K562 (cell line): ENCODE measurements at regions not wholly inside any gene's neighbourhood (a gene's known extent, or its start where the extent isn't known, plus 50 kb on each side); places are given as distances from the start of the nearest gene placed in this dataset.

Experiments
- ATAC-seq: fragments of 200-7000 bp; cut with Tn5 transposase; 3 replicates; pipeline ENCODE4 v1.9.1; 2020; ENCODE audit warnings: moderate library complexity
- BruUV-seq: library from RNA; stranded (reverse); fragments of 400-500 nt; replicated peaks from 2 replicates; lab custom pipeline; 2021; lab: Mats Ljungman, UMichigan
- CTCF ChIA-PET: fragments of 300-600 bp; formaldehyde crosslinking; extraction: SDS; loops from one replicate; lab custom pipeline; 2021; ENCODE audit warnings: low intra/inter-chr PET ratio; lab: Yijun Ruan, JAX
- POLR2A ChIA-PET: fragments of 300-600, 350-650 bp; sonication (Branson Sonifier 250); formaldehyde crosslinking; extraction: SDS; loops from one replicate; lab custom pipeline; 2021; ENCODE audit warnings: antibody characterized with exemption, inconsistent platforms; lab: Yijun Ruan, JAX
- DNase-seq, 4 experiments: peaks; one replicate each; pipeline versions ENCODE4 v3.0.0 to v3.0.0-alpha.2; 2011 to 2018; ENCODE audit warnings: low spot score in 3 of 4, mixed read lengths in 3 of 4; ENCODE audit errors: extremely low read depth in 1 of 4
- FAIRE-seq: peaks from 2 replicates; lab custom pipeline; 2011; peaks lifted over from hg19 to GRCh38; lab: Jason Lieb, UNC
- H2AFZ ChIP-seq: 2 replicates; pipeline ENCODE4 v1.6.0; 2011; ENCODE audit warnings: low read depth, low read length, control low read depth, inconsistent platforms
- H3K27ac ChIP-seq: fragments of 200-600 bp; 3 replicates; pipeline ENCODE4 v1.8.0; 2011; ENCODE audit warnings: low read depth, mild to moderate bottlenecking, control low read depth, inconsistent platforms, low read length, moderate library complexity, mixed read lengths; ENCODE audit errors: extremely low read depth
- H3K27me3 ChIP-seq, 2 experiments: fragments of 300-600 bp in 1 of 2; 2 replicates in 1 of 2; 3 replicates in 1 of 2; pipeline versions ENCODE4 v1.6.0 to v1.8.0; 2011; ENCODE audit warnings: inconsistent platforms in 2 of 2, low read length in 2 of 2, mild to moderate bottlenecking in 1 of 2, mixed read lengths in 1 of 2, moderate library complexity in 1 of 2; ENCODE audit not compliant: control insufficient read depth in 2 of 2, insufficient read depth in 2 of 2
- H3K36me3 ChIP-seq: fragments of 300-600 bp; 3 replicates; pipeline ENCODE4 v1.8.0; 2011; ENCODE audit warnings: mild to moderate bottlenecking, low read length, inconsistent platforms; ENCODE audit not compliant: control insufficient read depth, insufficient read depth
- H3K4me1 ChIP-seq, 2 experiments: fragments of 200-600 bp in 1 of 2; replicated peaks in 1 of 2; 2 replicates in 1 of 2; 3 replicates in 1 of 2; pipeline versions ENCODE4 v1.5.1 to v1.8.0; 2011; ENCODE audit warnings: inconsistent platforms in 2 of 2, low read length in 2 of 2, mild to moderate bottlenecking in 1 of 2, mixed read lengths in 1 of 2, moderate library complexity in 1 of 2; ENCODE audit not compliant: control insufficient read depth in 2 of 2, insufficient read depth in 2 of 2
- H3K4me2 ChIP-seq: 2 replicates; pipeline ENCODE4 v1.6.1; 2011; ENCODE audit warnings: low read length, control low read depth, inconsistent platforms, mixed read lengths; ENCODE audit not compliant: insufficient read depth
- H3K4me3 ChIP-seq: fragments of 200-600 bp; sonication (generic), shearing (Covaris generic); 2 replicates; pipeline ENCODE4 v1.5.1; 2016; ENCODE audit warnings: control low read depth, inconsistent platforms
- H3K79me2 ChIP-seq: fragments of 200-600 bp; 3 replicates; pipeline ENCODE4 v1.8.0; 2011; ENCODE audit warnings: low read length, inconsistent platforms; ENCODE audit not compliant: control insufficient read depth, insufficient read depth
- H3K9ac ChIP-seq, 2 experiments: 2 replicates each; pipeline versions ENCODE4 v1.6.0 to v1.6.1; 2011; ENCODE audit warnings: low read depth in 2 of 2, low read length in 2 of 2, control low read depth in 1 of 2, inconsistent platforms in 1 of 2, mild to moderate bottlenecking in 1 of 2, mixed read lengths in 1 of 2; ENCODE audit not compliant: insufficient read depth in 1 of 2
- H3K9me1 ChIP-seq: one replicate; pipeline ENCODE4 v1.6.0; 2011; ENCODE audit warnings: inconsistent platforms, mild to moderate bottlenecking, low read length, moderate library complexity; ENCODE audit not compliant: control insufficient read depth, insufficient read depth
- H3K9me3 ChIP-seq: replicated peaks from 2 replicates; pipeline ENCODE4 v1.5.1; 2011; ENCODE audit warnings: low read depth, low read length, inconsistent platforms; ENCODE audit not compliant: control insufficient read depth, insufficient read depth
- H4K20me1 ChIP-seq: replicated peaks from 2 replicates; pipeline ENCODE4 v1.6.1; 2011; ENCODE audit warnings: low read length, inconsistent platforms, mixed read lengths; ENCODE audit not compliant: control insufficient read depth, insufficient read depth
- CHD1 ChIP-seq: fragments of 200-600 bp; sonication (generic); IDR thresholded peaks from one replicate; pipeline ENCODE4 v1.6.1; 2012; ENCODE audit warnings: mild to moderate bottlenecking, moderate library complexity, low read length, inconsistent platforms
- DNMT1 ChIP-seq: fragments of 450-650 bp; IDR thresholded peaks from 2 replicates; pipeline ENCODE4 v1.6.1; 2016; ENCODE audit warnings: antibody characterized with exemption, mild to moderate bottlenecking
- EWSR1 ChIP-seq: fragments of 450-650 bp; IDR thresholded peaks from 2 replicates; pipeline ENCODE4 v1.6.1; 2018; ENCODE audit warnings: borderline replicate concordance, mild to moderate bottlenecking, low read depth, moderate library complexity; ENCODE audit not compliant: partially characterized antibody
- HSF4 ChIP-seq: fragments of 250-450 bp; sonication (Bioruptor Pico); IDR thresholded peaks from 2 replicates; pipeline ENCODE4 v2.1.2; 2022; ENCODE audit warnings: mild to moderate bottlenecking, moderate library complexity, borderline replicate concordance
- KAT7 ChIP-seq: sonication (generic); formaldehyde crosslinking; IDR thresholded peaks from 2 replicates; pipeline ENCODE4 v1.8.0; 2022; ENCODE audit warnings: missing genetic modification reagents, mild to moderate bottlenecking, borderline replicate concordance
- KLF16 ChIP-seq: IDR thresholded peaks from 2 replicates; pipeline ENCODE4 v1.6.1; 2016; ENCODE audit warnings: antibody characterized with exemption
- MEF2A ChIP-seq: IDR thresholded peaks from 2 replicates; pipeline ENCODE4 v1.6.1; 2011; ENCODE audit warnings: low read depth, mild to moderate bottlenecking, low read length, moderate library complexity; ENCODE audit not compliant: control insufficient read depth
- NBN ChIP-seq: fragments of 450-650 bp; IDR thresholded peaks from 2 replicates; pipeline ENCODE4 v1.6.1; 2016; ENCODE audit warnings: low read depth, mild to moderate bottlenecking
- NCOA1 ChIP-seq: fragments of 450-650 bp; IDR thresholded peaks from 2 replicates; pipeline ENCODE4 v1.6.1; 2016; ENCODE audit warnings: low read depth
- SIRT6 ChIP-seq: IDR thresholded peaks from one replicate; pipeline ENCODE4 v1.6.1; 2012; ENCODE audit warnings: low read depth, mild to moderate bottlenecking, control low read depth, inconsistent platforms, low read length, moderate library complexity
- SPI1 ChIP-seq: IDR thresholded peaks from 2 replicates; pipeline ENCODE4 v1.6.1; 2011; ENCODE audit warnings: low read depth, low read length, control low read depth, borderline replicate concordance
- TSC22D4 ChIP-seq: fragments of 450-650 bp; IDR thresholded peaks from 2 replicates; pipeline ENCODE4 v1.6.1; 2016; ENCODE audit warnings: missing genetic modification characterization, missing biosample characterization, control low read depth
- ZNF133 ChIP-seq: fragments of 250-450 bp; sonication (Bioruptor Pico); IDR thresholded peaks from 2 replicates; pipeline ENCODE4 v1.4.0; 2020; ENCODE audit warnings: mild to moderate bottlenecking
- ZNF347 ChIP-seq: fragments of 450-650 bp; formaldehyde crosslinking; IDR thresholded peaks from 2 replicates; pipeline ENCODE4 v1.4.0; 2020; ENCODE audit warnings: low read depth, mild to moderate bottlenecking, moderate library complexity
- WGBS: fragments of 100-300 bp; shearing (Covaris generic); methylation state at CpG from one replicate; pipeline ENCODE4 v1.1.6; 2016; ENCODE audit warnings: low coverage, mixed read lengths; ENCODE audit not compliant: insufficient coverage; ENCODE audit errors: missing lambda C conversion rate; 5-methylcytosine and 5-hydroxymethylcytosine counted together
- in situ Hi-C: fragments of 300-500 bp; cut with MboI; formaldehyde crosslinking; loops from 4 replicates; pipeline ENCODE4 v1.15.0; 2018; ENCODE audit warnings: inconsistent platforms, mixed read lengths
- intact Hi-C: fragments of 100-400 bp; cut with micrococcal nuclease; formaldehyde crosslinking; loops from 2 replicates; pipeline ENCODE4 v1.14.2; 2022
- TF ChIP-seq, protein P1 (sequence below): fragments of 450-650 bp; formaldehyde crosslinking; IDR thresholded peaks from 2 replicates; pipeline ENCODE4 v1.4.0; 2020; ENCODE audit warnings: mild to moderate bottlenecking, moderate library complexity

- H3K4me2 ChIP-seq = no peak overlapping the region
- H3K9ac ChIP-seq = no peak overlapping the region
- WGBS = 0% methylated on average over 3 of the region's 3 CpGs
- no TSS peak for BruUV-seq
- TF ChIP-seq MEF2A (no peak), ZNF347 (CRISPR knock-in tag) (no peak), KAT7 (CRISPR knock-in tag) (no peak), DNMT1 (no peak), EWSR1 (no peak), CHD1 (no peak), NCOA1 (no peak), NBN (no peak), SPI1 (no peak), SIRT6 (no peak), ZNF133 (no peak), TSC22D4 (tag) (no peak), HSF4 (CRISPR knock-in tag) (no peak), KLF16 (no peak)
- TF ChIP-seq, protein P1, sequence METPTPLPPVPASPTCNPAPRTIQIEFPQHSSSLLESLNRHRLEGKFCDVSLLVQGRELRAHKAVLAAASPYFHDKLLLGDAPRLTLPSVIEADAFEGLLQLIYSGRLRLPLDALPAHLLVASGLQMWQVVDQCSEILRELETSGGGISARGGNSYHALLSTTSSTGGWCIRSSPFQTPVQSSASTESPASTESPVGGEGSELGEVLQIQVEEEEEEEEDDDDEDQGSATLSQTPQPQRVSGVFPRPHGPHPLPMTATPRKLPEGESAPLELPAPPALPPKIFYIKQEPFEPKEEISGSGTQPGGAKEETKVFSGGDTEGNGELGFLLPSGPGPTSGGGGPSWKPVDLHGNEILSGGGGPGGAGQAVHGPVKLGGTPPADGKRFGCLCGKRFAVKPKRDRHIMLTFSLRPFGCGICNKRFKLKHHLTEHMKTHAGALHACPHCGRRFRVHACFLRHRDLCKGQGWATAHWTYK (CRISPR knock-in tag) = no peak
- H3K9me1 ChIP-seq = no peaks in the 10 kb centered on the region
- intact Hi-C loops = no loop called here
- no peaks in the 10 kb centered on the region for H3K4me1 ChIP-seq
- no peaks in the 10 kb centered on the region for H3K36me3 ChIP-seq
- H3K27ac ChIP-seq = no peak overlapping the region
- FAIRE-seq (no peak), DNase-seq (no peak), ATAC-seq (no peak)
- in situ Hi-C loops = no loop called here
- ChIA-PET POLR2A (no interaction called here), CTCF (no interaction called here)
- H4K20me1 ChIP-seq = no peaks in the 10 kb centered on the region
- no peaks in the 10 kb centered on the region for H3K27me3 ChIP-seq
- H3K79me2 ChIP-seq = no peaks in the 10 kb centered on the region
- no peak overlapping the region for H2AFZ ChIP-seq
- no peaks in the 10 kb centered on the region for H3K9me3 ChIP-seq
- no peak overlapping the region for H3K4me3 ChIP-seq
These were observed 145.4 kb upstream of the ETAA1 start for GRCh38 chr2:67251741-67252140.
